IPS DF 6.9 (cell line): ENCODE measurements at regions not wholly inside any gene's neighbourhood (a gene's known extent, or its start where the extent isn't known, plus 50 kb on each side); places are given as distances from the start of the nearest gene placed in this dataset.

Experiments used
- DNase-seq: peaks from one replicate; pipeline ENCODE4 v3.0.0-alpha.2; 2013; ENCODE audit warnings: low read depth, low spot score
- H3K27ac ChIP-seq: one replicate; pipeline ENCODE4 v1.5.1; 2013; ENCODE audit warnings: low read length, control low read depth
- H3K27me3 ChIP-seq: 2 replicates; pipeline ENCODE4 v1.6.1; 2013; ENCODE audit warnings: mild to moderate bottlenecking, low read length; ENCODE audit not compliant: control insufficient read depth, insufficient read depth
- H3K36me3 ChIP-seq: 2 replicates; pipeline ENCODE4 v1.6.1; 2013; ENCODE audit warnings: low read length; ENCODE audit not compliant: control insufficient read depth, insufficient read depth
- H3K4me1 ChIP-seq: 2 replicates; pipeline ENCODE4 v1.6.1; 2013; ENCODE audit warnings: low read length; ENCODE audit not compliant: control insufficient read depth, insufficient read depth
- H3K4me3 ChIP-seq: 2 replicates; pipeline ENCODE4 v1.5.1; 2013; ENCODE audit warnings: mild to moderate bottlenecking, low read length
- H3K9me3 ChIP-seq: 2 replicates; pipeline ENCODE4 v1.6.1; 2013; ENCODE audit warnings: low read length, inconsistent platforms; ENCODE audit not compliant: control insufficient read depth, insufficient read depth
- WGBS: extraction: QIAGEN DNeasy Blood & Tissue Kit; methylation state at CpG from one replicate; pipeline ENCODE4 v1.1.7; 2013; ENCODE audit warnings: mixed read lengths, missing lambda C conversion rate; ENCODE audit not compliant: insufficient read length, insufficient coverage; 5-methylcytosine and 5-hydroxymethylcytosine counted together

GRCh38 chr12:69070319-69071090 lies 137.5 kb upstream of the CPM start:
- peak; percentile 61 for DNase-seq
- Histone ChIP-seq H3K4me1 (no peaks in the 10 kb centered on the region; the same call in 1 of the 2 replicates), H3K9me3 (no peaks in the 10 kb centered on the region), H3K36me3 (no peaks in the 10 kb centered on the region), H3K27me3 (no peaks in the 10 kb centered on the region), H3K4me3 (no peak overlapping the region), H3K27ac (no peak overlapping the region)
- WGBS = no CpG with 5 or more reads among the region's 6 CpGs

- H3K27ac ChIP-seq = no peak overlapping the region
- WGBS = no CpG with 5 or more reads among the region's 1 CpG
- no peak for DNase-seq
Measured at GRCh38 chr12:69071091-69071370, 138.1 kb upstream of the CPM start.

DNA sequence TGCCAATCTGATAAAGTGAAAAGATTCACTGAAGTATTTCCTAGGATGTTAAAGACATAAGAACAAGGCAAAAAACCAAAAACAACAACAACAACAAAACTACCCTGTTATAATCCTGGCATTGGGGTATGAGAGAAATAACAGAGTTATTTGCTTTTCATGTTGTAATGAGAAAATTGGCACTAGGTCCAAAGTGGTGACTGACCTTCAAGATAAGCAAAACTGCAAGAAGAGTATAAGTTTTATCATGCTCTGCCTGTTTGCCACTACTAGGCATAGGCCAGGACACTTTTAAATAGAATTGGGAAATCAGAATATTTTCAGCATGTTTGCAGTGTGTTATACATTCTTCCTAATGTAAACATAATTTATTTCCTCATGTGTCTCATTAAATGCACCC lies 140.1 kb upstream of the CPM start:
- no peaks in the 10 kb centered on the region; the same call in 1 of the 2 replicates for H3K4me1 ChIP-seq
- no peaks in the 10 kb centered on the region for H3K36me3 ChIP-seq
- no peaks in the 10 kb centered on the region for H3K27me3 ChIP-seq
- no peaks in the 10 kb centered on the region for H3K9me3 ChIP-seq
- H3K4me3 ChIP-seq = no peak overlapping the region
- no peak for DNase-seq
- no peak overlapping the region for H3K27ac ChIP-seq

More at GRCh38 chr12:69071091-69071370, 138.1 kb upstream of the CPM start:
- Histone ChIP-seq H3K27me3 (no peaks in the 10 kb centered on the region), H3K4me1 (no peaks in the 10 kb centered on the region; the same call in 1 of the 2 replicates), H3K36me3 (no peaks in the 10 kb centered on the region), H3K4me3 (no peak overlapping the region), H3K9me3 (no peaks in the 10 kb centered on the region)

- Histone ChIP-seq H3K27me3 (no peaks in the 10 kb centered on the region), H3K36me3 (no peaks in the 10 kb centered on the region), H3K9me3 (no peaks in the 10 kb centered on the region), H3K27ac (no peak overlapping the region), H3K4me3 (no peak overlapping the region), H3K4me1 (no peaks in the 10 kb centered on the region; the same call in 1 of the 2 replicates)
- no peak for DNase-seq
- no CpG with 5 or more reads among the region's 5 CpGs for WGBS
Measured at GRCh38 chr12:69074556-69075349, 141.8 kb upstream of the CPM start.

- no peak overlapping the region for H3K27ac ChIP-seq
- DNase-seq = no peak
- WGBS = no CpG with 5 or more reads among the region's 5 CpGs
- H3K27me3 ChIP-seq = no peaks in the 10 kb centered on the region
- no peak overlapping the region for H3K4me3 ChIP-seq
- no peaks in the 10 kb centered on the region for H3K9me3 ChIP-seq
- no peaks in the 10 kb centered on the region for H3K4me1 ChIP-seq
- H3K36me3 ChIP-seq = no peaks in the 10 kb centered on the region
Measured at GRCh38 chr12:69083689-69084088, 150.7 kb upstream of the CPM start.

GRCh38 chr12:69084816-69085378 lies 151.9 kb upstream of the CPM start:
- no peaks in the 10 kb centered on the region for H3K36me3 ChIP-seq
- H3K4me3 ChIP-seq = no peak overlapping the region
- H3K4me1 ChIP-seq = no peaks in the 10 kb centered on the region
- no peaks in the 10 kb centered on the region for H3K27me3 ChIP-seq
- H3K27ac ChIP-seq = no peak overlapping the region
- no peak for DNase-seq
- no peaks in the 10 kb centered on the region for H3K9me3 ChIP-seq

GRCh38 chr12:69085852-69086251 lies 152.9 kb upstream of the CPM start:
- no peak overlapping the region for H3K4me3 ChIP-seq
- no peaks in the 10 kb centered on the region for H3K9me3 ChIP-seq
- no peaks in the 10 kb centered on the region for H3K4me1 ChIP-seq
- no CpG with 5 or more reads among the region's 2 CpGs for WGBS
- no peak for DNase-seq
- no peaks in the 10 kb centered on the region for H3K27me3 ChIP-seq
- no peak overlapping the region for H3K27ac ChIP-seq
- no peaks in the 10 kb centered on the region for H3K36me3 ChIP-seq

DNA sequence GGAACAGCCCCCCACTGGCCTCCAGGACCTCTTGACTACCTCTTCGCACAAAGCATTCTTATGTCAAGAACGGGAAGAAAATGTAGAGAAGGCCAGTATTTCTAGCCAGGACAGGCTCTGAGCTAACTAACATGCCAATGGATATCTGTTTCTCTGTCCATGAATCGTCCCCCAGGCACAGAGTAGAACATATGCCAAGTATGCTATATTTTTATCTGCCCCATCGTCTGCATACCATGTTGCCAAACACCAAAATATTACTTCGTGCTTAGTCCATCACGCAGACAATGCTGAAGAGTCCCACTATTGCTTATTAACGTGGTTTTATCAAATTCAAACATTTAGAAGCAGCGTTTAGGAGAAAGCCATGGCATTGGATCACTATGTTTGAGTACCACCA lies 151.4 kb upstream of the CPSF6 start:
- Histone ChIP-seq H3K36me3 (no peaks in the 10 kb centered on the region), H3K27ac (no peak overlapping the region), H3K27me3 (no peaks in the 10 kb centered on the region), H3K4me3 (no peak overlapping the region), H3K9me3 (no peaks in the 10 kb centered on the region), H3K4me1 (peaks cover 2% of the 10 kb centered on the region; the same call in 1 of the 2 replicates)
- no peak for DNase-seq
- no CpG with 5 or more reads among the region's 8 CpGs for WGBS

- no peak for DNase-seq
- Histone ChIP-seq H3K27ac (no peak overlapping the region), H3K9me3 (no peaks in the 10 kb centered on the region), H3K36me3 (no peaks in the 10 kb centered on the region), H3K4me1 (peaks cover 2% of the 10 kb centered on the region; the same call in 1 of the 2 replicates), H3K4me3 (no peak overlapping the region), H3K27me3 (no peaks in the 10 kb centered on the region)
- WGBS = no CpG with 5 or more reads among the region's 1 CpG
Measured at GRCh38 chr12:69090722-69091121, 148.6 kb upstream of the CPSF6 start.

GRCh38 chr12:69091442-69092017 lies 147.8 kb upstream of the CPSF6 start:
- no peaks in the 10 kb centered on the region for H3K27me3 ChIP-seq
- H3K4me1 ChIP-seq = peaks cover 2% of the 10 kb centered on the region; the same call in 1 of the 2 replicates

More at GRCh38 chr12:69091442-69092017, 147.8 kb upstream of the CPSF6 start:
- Histone ChIP-seq H3K9me3 (no peaks in the 10 kb centered on the region), H3K4me3 (no peak overlapping the region), H3K27ac (no peak overlapping the region), H3K36me3 (no peaks in the 10 kb centered on the region)
- no peak for DNase-seq
- no CpG with 5 or more reads among the region's 6 CpGs for WGBS
